ENCODE measurements at regions not wholly inside any gene's neighbourhood (a gene's known extent, or its start where the extent isn't known, plus 50 kb on each side); places are given as distances from the start of the nearest gene placed in this dataset.

GRCh38 chr20:11776687-11777086 lies 141.0 kb upstream of the BTBD3 start:
- Histone ChIP-seq H2AFZ (replicated peaks; ENCODE audit: low read length, poor library complexity) (no peak overlapping the region), H3K9me1 (ENCODE audit: insufficient read depth, low read length) (no peaks in the 10 kb centered on the region), H3K27me3 (ENCODE audit: control insufficient read depth, insufficient read depth, low read length) (no peaks in the 10 kb centered on the region), H3K4me2 (ENCODE audit: low read depth, low read length) (no peak overlapping the region), H3K9ac (ENCODE audit: low read depth, low read length) (no peak overlapping the region), H3K27ac (ENCODE audit: insufficient read depth, low read length) (no peak overlapping the region), H4K91ac (ENCODE audit: insufficient read depth, low read depth, low read length) (no peak overlapping the region), H2BK5ac (ENCODE audit: low read depth, low read length, poor library complexity, severe bottlenecking) (no peak overlapping the region), H2BK120ac (ENCODE audit: low read depth, low read length) (no peak overlapping the region), H3K18ac (ENCODE audit: low read depth, low read length) (no peak overlapping the region), H3K79me1 (ENCODE audit: low read depth in 1 of 2, low read length in 2 of 2) (no peaks in the 10 kb centered on the region), H4K5ac (ENCODE audit: low read depth, low read length) (no peak overlapping the region), H4K20me1 (ENCODE audit: insufficient read depth, low read length) (no peaks in the 10 kb centered on the region), H3K14ac (replicated peaks; ENCODE audit: low read depth, low read length) (no peak overlapping the region), H3K23ac (ENCODE audit: low read depth, low read length) (no peak overlapping the region), H2AK9ac (replicated peaks; ENCODE audit: low read depth, low read length, poor library complexity) (no peak overlapping the region), H3K4ac (ENCODE audit: low read depth, low read length) (no peak overlapping the region), H3K56ac (ENCODE audit: extremely low read depth, insufficient read depth, low read length) (no peak overlapping the region), H2AK5ac (ENCODE audit: low read depth, low read length) (no peak overlapping the region), H2BK15ac (ENCODE audit: low read depth, low read length) (peak overlapping the region; percentile 21; the same call in 1 of the 3 replicates), H3K4me1 (ENCODE audit: control insufficient read depth, insufficient read depth, low read length) (peaks cover 5% of the 10 kb centered on the region), H2BK20ac (ENCODE audit: low read depth, low read length) (no peak overlapping the region; the same call in none of the 2 replicates), H3K4me3 (ENCODE audit: insufficient read depth, low read depth, low read length) (no peak overlapping the region), H3K9me3 (ENCODE audit: control insufficient read depth, insufficient read depth, low read length) (no peaks in the 10 kb centered on the region), H4K8ac (ENCODE audit: low read depth in 2 of 2, low read length in 2 of 2) (no peak overlapping the region), H3K36me3 (ENCODE audit: control insufficient read depth, insufficient read depth, low read length) (no peaks in the 10 kb centered on the region)
- in situ Hi-C loops (cut with MboI; ENCODE audit: low sequenced_read_pairs), result no loop called here
- DNase-seq (peak; percentile 32), ATAC-seq (ENCODE audit: low read depth) (no peak)
- BruUV-seq (replicated peaks), result no TSS peak
- ChIA-PET CTCF (no interaction called here), POLR2A (ENCODE audit: unreplicated experiment) (no interaction called here)
- intact Hi-C loops (cut with micrococcal nuclease), result loop anchor here (10.0 kb wide), 1 partner anchor 118 kb away; no protein-coding TSS in a partner anchor
- TF ChIP-seq MAZ (IDR thresholded peaks at IDR 0.05; ENCODE audit: borderline replicate concordance, low read depth, low read length) (no peak), RCOR1 (IDR thresholded peaks at IDR 0.05; ENCODE audit: insufficient replicate concordance, low read length) (no peak), MAFK (IDR thresholded peaks at IDR 0.05; ENCODE audit: low read depth, low read length) (no peak), NFE2L2 (IDR thresholded peaks at IDR 0.05; ENCODE audit: low read depth, low read length) (no peak), CEBPB (IDR thresholded peaks at IDR 0.05; ENCODE audit: low read depth, low read length) (no peak), USF2 (IDR thresholded peaks at IDR 0.05; ENCODE audit: low read depth, low read length) (no peak), POLR2A (IDR thresholded peaks at IDR 0.05; ENCODE audit: low read depth, low read length) (no peak), RFX5 (IDR thresholded peaks at IDR 0.05; ENCODE audit: low read depth, low read length) (no peak), MXI1 (IDR thresholded peaks at IDR 0.05; ENCODE audit: borderline replicate concordance, low read depth, low read length) (no peak), FOS (IDR thresholded peaks at IDR 0.05; ENCODE audit: low read depth, low read length) (no peak), CTCF (conservative IDR thresholded peaks at IDR 0.05; ENCODE audit: low read depth, low read length) (no peak), RAD21 (IDR thresholded peaks at IDR 0.05; ENCODE audit: low read length) (no peak), CHD1 (IDR thresholded peaks at IDR 0.05; ENCODE audit: low read depth, low read length) (no peak), ELK1 (IDR thresholded peaks at IDR 0.05; ENCODE audit: borderline replicate concordance, low read depth, low read length) (no peak)
- no CpG with 5 or more reads among the region's 2 CpGs for WGBS, 2 experiments (ENCODE audit: extremely low coverage in 2 of 2, insufficient read length in 1 of 2)
- dilution Hi-C loops (cut with HindIII; ENCODE audit: low sequenced_read_pairs, unreplicated experiment), result no loop called here
